Osteoblast (primary cell): ENCODE measurements at regions not wholly inside any gene's neighbourhood (a gene's known extent, or its start where the extent isn't known, plus 50 kb on each side); places are given as distances from the start of the nearest gene placed in this dataset.
A peak's percentile ranks its signal among the peaks of the same experiment; 100 is the strongest.

Experiments used
- DNase-seq: peaks from one replicate; pipeline ENCODE4 v3.0.0; 2011; ENCODE audit warnings: low spot score, mixed read lengths; ENCODE audit not compliant: insufficient read length; ENCODE audit errors: missing footprints
- H2AFZ ChIP-seq: 2 replicates; pipeline ENCODE4 v1.6.0; 2011; ENCODE audit warnings: mild to moderate bottlenecking, low read length
- H3K27ac ChIP-seq: 2 replicates; pipeline ENCODE4 v1.5.1; 2011; ENCODE audit warnings: mild to moderate bottlenecking, low read depth, low read length, moderate library complexity
- H3K27me3 ChIP-seq: 2 replicates; pipeline ENCODE4 v1.6.0; 2012; ENCODE audit warnings: mild to moderate bottlenecking, control low read depth, inconsistent platforms, low read length, moderate library complexity; ENCODE audit not compliant: insufficient read depth
- H3K36me3 ChIP-seq: 2 replicates; pipeline ENCODE4 v1.5.1; 2011; ENCODE audit warnings: mild to moderate bottlenecking, low read length, control low read depth, moderate library complexity; ENCODE audit not compliant: insufficient read depth
- H3K4me1 ChIP-seq: 2 replicates; pipeline ENCODE4 v1.5.1; 2011; ENCODE audit warnings: mild to moderate bottlenecking, low read length, control low read depth, moderate library complexity; ENCODE audit not compliant: insufficient read depth
- H3K4me2 ChIP-seq: 2 replicates; pipeline ENCODE4 v1.6.0; 2011; ENCODE audit warnings: mild to moderate bottlenecking, low read length; ENCODE audit not compliant: insufficient read depth
- H3K4me3 ChIP-seq: fragments of 200-600 bp; sonication (generic); 3 replicates; pipeline ENCODE4 v1.5.1; 2012; ENCODE audit warnings: mild to moderate bottlenecking, low read length, inconsistent platforms; ENCODE audit not compliant: insufficient read depth
- H3K79me2 ChIP-seq: 2 replicates; pipeline ENCODE4 v1.6.0; 2012; ENCODE audit warnings: mild to moderate bottlenecking, low read length, control low read depth, inconsistent platforms; ENCODE audit not compliant: insufficient read depth
- H3K9me3 ChIP-seq: 2 replicates; pipeline ENCODE4 v1.5.1; 2011; ENCODE audit warnings: low read depth, low read length, control low read depth
- H4K20me1 ChIP-seq: 2 replicates; pipeline ENCODE4 v1.6.0; 2012; ENCODE audit warnings: mild to moderate bottlenecking, low read length, control low read depth; ENCODE audit not compliant: insufficient read depth
- CTCF ChIP-seq: IDR thresholded peaks from 2 replicates; pipeline ENCODE4 v1.5.1; 2011; ENCODE audit warnings: mild to moderate bottlenecking, low read depth, low read length, moderate library complexity; ENCODE audit errors: extremely low read depth

- peaks cover 13% of the 10 kb centered on the region for H3K4me1 ChIP-seq
- H3K4me3 ChIP-seq, result peak overlapping the region; percentile 50
- TF ChIP-seq CTCF, result peak; percentile 68
- DNase-seq, result peak; percentile 65
- H3K27ac ChIP-seq, result no peak overlapping the region
- no peaks in the 10 kb centered on the region for H4K20me1 ChIP-seq
- no peaks in the 10 kb centered on the region for H3K79me2 ChIP-seq
- peaks cover 5% of the 10 kb centered on the region for H3K27me3 ChIP-seq
- no peak overlapping the region for H2AFZ ChIP-seq
- no peaks in the 10 kb centered on the region for H3K36me3 ChIP-seq
- H3K9me3 ChIP-seq, result no peaks in the 10 kb centered on the region
- peak overlapping the region; percentile 78 for H3K4me2 ChIP-seq
These were observed 63.8 kb upstream of the TAPT1 start for GRCh38 chr4:16289897-16290554.

- H4K20me1 ChIP-seq, result no peaks in the 10 kb centered on the region
- no peaks in the 10 kb centered on the region for H3K79me2 ChIP-seq
- H3K4me1 ChIP-seq, result no peaks in the 10 kb centered on the region
- no peak for TF ChIP-seq CTCF
- H3K4me2 ChIP-seq, result no peak overlapping the region
- no peak overlapping the region for H2AFZ ChIP-seq
- H3K27me3 ChIP-seq, result peaks cover 5% of the 10 kb centered on the region
- H3K27ac ChIP-seq, result no peak overlapping the region
- H3K4me3 ChIP-seq, result no peak overlapping the region
- H3K9me3 ChIP-seq, result no peaks in the 10 kb centered on the region
- H3K36me3 ChIP-seq, result no peaks in the 10 kb centered on the region
- no peak for DNase-seq
These were observed 57.8 kb upstream of the TAPT1 start for GRCh38 chr4:16284050-16284449.

DNA sequence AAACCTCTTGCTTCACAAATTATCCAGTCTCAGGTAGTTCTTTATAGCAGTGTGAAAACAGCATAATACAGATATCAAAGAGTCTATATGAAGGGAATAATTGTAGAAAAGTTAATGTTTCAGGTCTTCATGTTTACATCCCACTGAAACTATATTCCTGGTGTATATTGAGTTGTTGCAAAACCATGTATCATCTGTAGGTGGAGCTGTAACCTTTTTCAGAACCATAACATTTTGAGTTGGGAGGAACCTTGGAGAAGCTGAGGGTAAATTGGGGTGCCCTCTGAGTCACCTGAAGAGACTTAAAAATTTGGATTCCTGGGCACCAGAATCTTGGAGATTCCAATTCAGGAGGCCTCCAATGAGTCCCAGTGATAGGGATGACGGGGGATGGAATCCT, 51.9 kb upstream of the TAPT1 start:
- TF ChIP-seq CTCF, result peak; percentile 44
- no peaks in the 10 kb centered on the region for H3K36me3 ChIP-seq
- H3K4me3 ChIP-seq, result no peak overlapping the region
- H4K20me1 ChIP-seq, result no peaks in the 10 kb centered on the region
- no peak overlapping the region for H3K4me2 ChIP-seq
- H3K4me1 ChIP-seq, result no peaks in the 10 kb centered on the region
- no peak overlapping the region for H2AFZ ChIP-seq
- peaks cover 2% of the 10 kb centered on the region for H3K9me3 ChIP-seq
- no peaks in the 10 kb centered on the region for H3K79me2 ChIP-seq
- no peaks in the 10 kb centered on the region for H3K27me3 ChIP-seq
- no peak for DNase-seq
- H3K27ac ChIP-seq, result no peak overlapping the region
